Natural killer cell (primary cell): ENCODE measurements at regions not wholly inside any gene's neighbourhood (a gene's known extent, or its start where the extent isn't known, plus 50 kb on each side); places are given as distances from the start of the nearest gene placed in this dataset.

ENCODE experiments used
- ATAC-seq, 3 donors: fragments of 150-1000 bp in 2 of 3; fragments of 200-7000 bp in 1 of 3; cut with Tn5 transposase; 1 replicate in 1 of 3; 2 replicates in 2 of 3; pipeline ENCODE4 v1.10.0; 2021; ENCODE audit warnings: mild to moderate bottlenecking in 2 of 3, moderate library complexity in 2 of 3
- DNase-seq, 2 donors: peaks; one replicate each; pipeline versions ENCODE4 v3.0.0 to v3.0.0-alpha.2; 2013 to 2021; ENCODE audit warnings: mixed read lengths in 1 of 2
- H3K27ac ChIP-seq: one replicate; pipeline ENCODE4 v1.5.1; 2013; ENCODE audit warnings: mild to moderate bottlenecking, low read length
- H3K27me3 ChIP-seq: one replicate; pipeline ENCODE4 v1.6.1; 2013; ENCODE audit warnings: low read length; ENCODE audit not compliant: control insufficient read depth, insufficient read depth
- H3K36me3 ChIP-seq: one replicate; pipeline ENCODE4 v1.6.1; 2013; ENCODE audit warnings: low read length; ENCODE audit not compliant: control insufficient read depth, insufficient read depth
- H3K4me1 ChIP-seq: one replicate; pipeline ENCODE4 v1.6.1; 2013; ENCODE audit warnings: low read length; ENCODE audit not compliant: control insufficient read depth, insufficient read depth
- H3K4me3 ChIP-seq: one replicate; pipeline ENCODE4 v1.5.1; 2013; ENCODE audit warnings: low read length
- H3K9me3 ChIP-seq: one replicate; pipeline ENCODE4 v1.6.1; 2013; ENCODE audit warnings: low read length; ENCODE audit not compliant: control insufficient read depth, insufficient read depth
- H3K27ac Mint-ChIP-seq, 2 donors: one replicate each; pipeline ENCODE4 v1.8.0; 2022; ENCODE audit warnings: mild to moderate bottlenecking in 2 of 2, mixed read lengths in 2 of 2, moderate library complexity in 1 of 2
- H3K27me3 Mint-ChIP-seq, 2 donors: one replicate each; pipeline ENCODE4 v1.8.0; 2022; ENCODE audit warnings: low read depth in 2 of 2, mixed read lengths in 2 of 2
- H3K36me3 Mint-ChIP-seq: one replicate; pipeline ENCODE4 v1.8.0; 2022; ENCODE audit warnings: mixed read lengths
- H3K4me1 Mint-ChIP-seq, 2 donors: one replicate each; pipeline ENCODE4 v1.8.0; 2022; ENCODE audit warnings: mixed read lengths in 2 of 2
- H3K4me3 Mint-ChIP-seq: one replicate; pipeline ENCODE4 v1.8.0; 2022; ENCODE audit warnings: mild to moderate bottlenecking, moderate library complexity, mixed read lengths
- H3K9me3 Mint-ChIP-seq, 2 donors: one replicate each; pipeline ENCODE4 v1.8.0; 2022; ENCODE audit warnings: mixed read lengths in 2 of 2
- CTCF ChIP-seq: fragments of 200-600 bp; IDR thresholded peaks from one replicate; pipeline ENCODE4 v1.8.0; 2022; ENCODE audit warnings: antibody characterized with exemption
- WGBS: methylation state at CpG from one replicate; pipeline ENCODE4 v1.1.7; 2013; ENCODE audit warnings: missing lambda C conversion rate; ENCODE audit not compliant: insufficient coverage; 5-methylcytosine and 5-hydroxymethylcytosine counted together
- intact Hi-C: fragments of 100-400 bp; cut with micrococcal nuclease; formaldehyde crosslinking; loops from one replicate; pipeline ENCODE4 v1.14.2; 2022

DNA sequence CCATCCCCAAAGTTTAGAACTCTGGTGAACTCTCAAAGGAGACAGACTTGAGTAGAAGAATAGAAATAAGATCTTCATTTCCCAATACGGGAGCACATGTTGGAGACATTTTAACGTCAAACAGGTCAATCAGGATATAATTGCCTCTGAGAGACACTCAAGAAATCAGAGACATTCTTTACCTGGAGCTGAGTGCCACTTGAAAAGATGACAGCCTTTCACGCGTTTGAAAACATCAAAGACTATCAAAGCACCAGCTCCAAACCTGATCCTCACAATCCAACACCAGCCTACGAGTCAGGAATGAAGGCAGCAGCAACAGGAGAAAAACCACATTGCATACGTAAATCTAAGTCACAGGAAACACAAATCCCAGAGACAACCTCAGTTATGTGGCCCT lies 571.5 kb upstream of the CDH4 start:
- no peak overlapping the region for H3K27ac ChIP-seq
- Mint-ChIP-seq H3K27ac (no peak overlapping the region), H3K9me3 (no peaks in the 10 kb centered on the region), H3K27me3 (peaks cover 24 to 31% of the 10 kb centered on the region in 2 donors), H3K4me1 (no peaks in the 10 kb centered on the region), H3K4me3 (no peak overlapping the region), H3K36me3 (no peaks in the 10 kb centered on the region)
- H3K9me3 ChIP-seq = no peaks in the 10 kb centered on the region
- TF ChIP-seq CTCF = no peak
- intact Hi-C loops = no loop called here
- ATAC-seq (no peak), DNase-seq (no peak)
- no peaks in the 10 kb centered on the region for H3K27me3 ChIP-seq
- H3K4me3 ChIP-seq = no peak overlapping the region
- no peaks in the 10 kb centered on the region for H3K36me3 ChIP-seq
- H3K4me1 ChIP-seq = no peaks in the 10 kb centered on the region
- WGBS = 92% methylated on average over 6 of the region's 6 CpGs

GRCh38 chr20:60687213-60687612 lies 564.8 kb upstream of the CDH4 start:
- no peaks in the 10 kb centered on the region for H3K9me3 ChIP-seq
- H3K36me3 ChIP-seq = no peaks in the 10 kb centered on the region
- H3K4me1 ChIP-seq = no peaks in the 10 kb centered on the region
- H3K9me3 Mint-ChIP-seq = no peaks in the 10 kb centered on the region
- no peak for TF ChIP-seq CTCF
- intact Hi-C loops = no loop called here
- H3K4me3 ChIP-seq = no peak overlapping the region
- no peaks in the 10 kb centered on the region for H3K4me1 Mint-ChIP-seq
- no peak overlapping the region for H3K4me3 Mint-ChIP-seq
- no peaks in the 10 kb centered on the region for H3K27me3 ChIP-seq
- 86% methylated on average over 7 of the region's 8 CpGs for WGBS
- no peak for ATAC-seq
- no peak overlapping the region for H3K27ac ChIP-seq
- H3K27ac Mint-ChIP-seq = no peak overlapping the region
- H3K36me3 Mint-ChIP-seq = no peaks in the 10 kb centered on the region
- peaks cover 17 to 44% of the 10 kb centered on the region in 2 donors for H3K27me3 Mint-ChIP-seq
- DNase-seq = no peak

DNA sequence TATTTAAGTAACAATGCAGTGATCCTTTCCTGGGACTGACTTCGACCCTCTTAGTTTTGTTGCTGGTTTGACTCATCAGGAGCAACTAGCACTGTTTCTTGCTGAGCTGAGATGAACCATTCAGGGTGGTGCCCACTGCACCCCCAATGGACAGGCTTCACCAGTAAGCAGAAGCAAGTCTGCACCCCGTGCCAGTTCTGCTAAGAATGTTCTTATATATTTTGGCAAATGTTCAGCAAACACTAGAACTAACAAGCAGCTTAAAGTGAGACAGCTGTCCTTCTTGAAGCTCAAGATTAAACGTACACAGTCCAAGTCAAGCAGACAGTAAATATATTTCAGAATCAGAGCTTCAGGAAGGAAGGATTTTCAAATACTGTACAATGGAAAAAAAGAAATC lies 561.3 kb upstream of the CDH4 start:
- no peak overlapping the region for H3K4me3 ChIP-seq
- no peaks in the 10 kb centered on the region for H3K9me3 Mint-ChIP-seq
- H3K27ac ChIP-seq = no peak overlapping the region
- intact Hi-C loops = no loop called here
- H3K36me3 Mint-ChIP-seq = no peaks in the 10 kb centered on the region
- no peaks in the 10 kb centered on the region for H3K4me1 ChIP-seq
- ATAC-seq (no peak), DNase-seq (no peak)
- no peaks in the 10 kb centered on the region for H3K27me3 ChIP-seq
- no peaks in the 10 kb centered on the region for H3K9me3 ChIP-seq
- H3K27ac Mint-ChIP-seq = no peak overlapping the region
- no peaks in the 10 kb centered on the region for H3K36me3 ChIP-seq
- no peak for TF ChIP-seq CTCF
- 60% methylated on average over 3 of the region's 3 CpGs for WGBS
- peaks cover 17 to 56% of the 10 kb centered on the region in 2 donors for H3K27me3 Mint-ChIP-seq
- H3K4me1 Mint-ChIP-seq = no peaks in the 10 kb centered on the region
- H3K4me3 Mint-ChIP-seq = no peak overlapping the region

GRCh38 chr20:60691966-60692615 lies 560.0 kb upstream of the CDH4 start:
- no peak for TF ChIP-seq CTCF
- Mint-ChIP-seq H3K4me3 (no peak overlapping the region), H3K9me3 (no peaks in the 10 kb centered on the region), H3K27me3 (peaks cover 17 to 49% of the 10 kb centered on the region in 2 donors), H3K4me1 (no peaks in the 10 kb centered on the region), H3K27ac (no peak overlapping the region), H3K36me3 (no peaks in the 10 kb centered on the region)
- Histone ChIP-seq H3K27me3 (no peaks in the 10 kb centered on the region), H3K4me1 (no peaks in the 10 kb centered on the region), H3K27ac (no peak overlapping the region), H3K36me3 (no peaks in the 10 kb centered on the region), H3K4me3 (no peak overlapping the region), H3K9me3 (no peaks in the 10 kb centered on the region)
- ATAC-seq (no peak), DNase-seq (no peak)
- WGBS = 75% methylated on average over 4 of the region's 4 CpGs
- intact Hi-C loops = no loop called here
